WERI-Rb-1 (cell line): ENCODE measurements at regions not wholly inside any gene's neighbourhood (a gene's known extent, or its start where the extent isn't known, plus 50 kb on each side); places are given as distances from the start of the nearest gene placed in this dataset.

ENCODE experiments used
- DNase-seq: peaks from one replicate; pipeline ENCODE4 v3.0.0-alpha.2; 2020
- H3K27ac ChIP-seq: fragments of 250-450 bp; sonication (Bioruptor Pico); 2 replicates; pipeline ENCODE4 v1.5.1; 2020; ENCODE audit warnings: mild to moderate bottlenecking, moderate library complexity
- H3K27me3 ChIP-seq: fragments of 250-450 bp; sonication (Bioruptor Pico); 2 replicates; pipeline ENCODE4 v1.5.1; 2021; ENCODE audit warnings: mild to moderate bottlenecking, low read depth, moderate library complexity; ENCODE audit not compliant: insufficient read depth, severe bottlenecking
- H3K36me3 ChIP-seq: fragments of 250-450 bp; sonication (Bioruptor Pico); 2 replicates; pipeline ENCODE4 v1.5.1; 2020; ENCODE audit warnings: mild to moderate bottlenecking, moderate library complexity
- H3K4me3 ChIP-seq: 2 replicates; pipeline ENCODE4 v1.5.1; 2011; ENCODE audit warnings: low read depth, mild to moderate bottlenecking, control low read depth, low read length
- H3K9me3 ChIP-seq: fragments of 250-450 bp; sonication (Bioruptor Pico); 2 replicates; pipeline ENCODE4 v1.5.1; 2021; ENCODE audit warnings: mild to moderate bottlenecking, moderate library complexity; ENCODE audit not compliant: severe bottlenecking
- CTCF ChIP-seq: IDR thresholded peaks from 2 replicates; pipeline ENCODE4 v1.5.1; 2011; ENCODE audit warnings: low read depth, mild to moderate bottlenecking, control low read depth, inconsistent platforms, low read length

- TF ChIP-seq CTCF = no peak
- Histone ChIP-seq H3K27ac (no peak overlapping the region), H3K4me3 (no peak overlapping the region)
Measured at GRCh38 chr2:84160453-84160852, 298.6 kb downstream of the SUCLG1 start.

GRCh38 chr2:84158605-84159004 lies 300.5 kb downstream of the SUCLG1 start:
- H3K36me3 ChIP-seq = no peaks in the 10 kb centered on the region
- no peaks in the 10 kb centered on the region for H3K9me3 ChIP-seq
- no peaks in the 10 kb centered on the region for H3K27me3 ChIP-seq
- no peak for TF ChIP-seq CTCF
- no peak overlapping the region for H3K4me3 ChIP-seq
- H3K27ac ChIP-seq = no peak overlapping the region
- no peak for DNase-seq

More at GRCh38 chr2:84160453-84160852, 298.6 kb downstream of the SUCLG1 start:
- H3K9me3 ChIP-seq = no peaks in the 10 kb centered on the region
- DNase-seq = no peak
- H3K36me3 ChIP-seq = no peaks in the 10 kb centered on the region
- H3K27me3 ChIP-seq = no peaks in the 10 kb centered on the region

- Histone ChIP-seq H3K27ac (no peak overlapping the region), H3K27me3 (no peaks in the 10 kb centered on the region), H3K4me3 (no peak overlapping the region), H3K9me3 (no peaks in the 10 kb centered on the region), H3K36me3 (no peaks in the 10 kb centered on the region)
- no peak for TF ChIP-seq CTCF
- DNase-seq = no peak
Measured at GRCh38 chr2:84152462-84152861, 306.6 kb downstream of the SUCLG1 start.

GRCh38 chr2:84144345-84144744 lies 314.7 kb downstream of the SUCLG1 start:
- TF ChIP-seq CTCF = no peak
- Histone ChIP-seq H3K9me3 (no peaks in the 10 kb centered on the region), H3K27ac (no peak overlapping the region), H3K4me3 (no peak overlapping the region), H3K36me3 (no peaks in the 10 kb centered on the region), H3K27me3 (no peaks in the 10 kb centered on the region)
- DNase-seq = no peak

- Histone ChIP-seq H3K4me3 (no peak overlapping the region), H3K27me3 (no peaks in the 10 kb centered on the region), H3K9me3 (no peaks in the 10 kb centered on the region), H3K27ac (no peak overlapping the region), H3K36me3 (no peaks in the 10 kb centered on the region)
- TF ChIP-seq CTCF = no peak
- DNase-seq = no peak
Measured at GRCh38 chr2:84137034-84137433, 322.0 kb downstream of the SUCLG1 start.

- TF ChIP-seq CTCF = no peak
- Histone ChIP-seq H3K4me3 (no peak overlapping the region), H3K27me3 (no peaks in the 10 kb centered on the region), H3K9me3 (no peaks in the 10 kb centered on the region), H3K27ac (no peak overlapping the region), H3K36me3 (no peaks in the 10 kb centered on the region)
- peak; percentile 40 for DNase-seq
Measured at GRCh38 chr2:84132370-84132769, 326.7 kb downstream of the SUCLG1 start.
